ENCODE measurements at regions not wholly inside any gene's neighbourhood (a gene's known extent, or its start where the extent isn't known, plus 50 kb on each side); places are given as distances from the start of the nearest gene placed in this dataset.
"Not testable (repeated sequence)": the region's sequence is repeated elsewhere in the genome, so short reads cannot be mapped to it uniquely, and the experiment has no call there.

DNA sequence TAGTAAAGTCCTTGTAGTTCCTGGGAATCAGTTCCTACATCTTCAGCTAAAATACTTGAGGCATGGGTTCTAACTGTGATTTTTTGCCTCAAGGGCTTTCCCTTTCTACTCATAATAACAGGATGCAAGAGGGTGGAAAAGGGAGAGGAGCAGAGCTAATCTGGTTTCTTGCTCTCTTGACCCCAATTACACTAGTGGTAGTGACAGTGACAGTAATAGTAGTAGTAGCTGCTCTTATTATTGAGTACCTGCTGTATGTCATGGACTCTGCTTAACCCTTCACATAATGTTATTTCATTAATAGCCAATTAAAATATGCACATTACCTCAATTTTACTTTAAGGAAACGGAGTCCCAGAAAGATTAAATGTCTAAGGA, 214.8 kb upstream of the HNRNPA3 start:
- DNase-seq (ENCODE audit: extremely low spot score), result no peak
- ChIA-PET POLR2A (no interaction called here), CTCF (no interaction called here)
- no peak for TF ChIP-seq SP1 (IDR thresholded peaks at IDR 0.05)
- TF ChIP-seq SUZ12 (IDR thresholded peaks at IDR 0.05), result no peak
- TF ChIP-seq ARNT (IDR thresholded peaks at IDR 0.05), result no peak
- no peak for TF ChIP-seq L3MBTL2 (conservative IDR thresholded peaks at IDR 0.05)
- no peak for TF ChIP-seq ZNF384 (IDR thresholded peaks at IDR 0.05)
- no peak for TF ChIP-seq CTBP1 (IDR thresholded peaks at IDR 0.05; ENCODE audit: borderline replicate concordance)

GRCh38 chr2:176999301-176999700, 213.3 kb upstream of the HNRNPA3 start:
- ChIA-PET CTCF (no interaction called here), POLR2A (no interaction called here)
- no peak for TF ChIP-seq SP1 (IDR thresholded peaks at IDR 0.05)
- TF ChIP-seq ARNT (IDR thresholded peaks at IDR 0.05), result no peak
- no peak for TF ChIP-seq HDGF (IDR thresholded peaks at IDR 0.05; ENCODE audit: borderline replicate concordance)
- TF ChIP-seq FOXK2 (IDR thresholded peaks at IDR 0.05), result no peak
- TF ChIP-seq BHLHE40 (IDR thresholded peaks at IDR 0.05; ENCODE audit: borderline replicate concordance), result no peak
- TF ChIP-seq FOXA1 (IDR thresholded peaks at IDR 0.05), result no peak
- TF ChIP-seq LEF1 (IDR thresholded peaks at IDR 0.05; ENCODE audit: borderline replicate concordance), result no peak
- no peak for TF ChIP-seq FOXM1 (IDR thresholded peaks at IDR 0.05; ENCODE audit: borderline replicate concordance)
- TF ChIP-seq, protein P1, sequence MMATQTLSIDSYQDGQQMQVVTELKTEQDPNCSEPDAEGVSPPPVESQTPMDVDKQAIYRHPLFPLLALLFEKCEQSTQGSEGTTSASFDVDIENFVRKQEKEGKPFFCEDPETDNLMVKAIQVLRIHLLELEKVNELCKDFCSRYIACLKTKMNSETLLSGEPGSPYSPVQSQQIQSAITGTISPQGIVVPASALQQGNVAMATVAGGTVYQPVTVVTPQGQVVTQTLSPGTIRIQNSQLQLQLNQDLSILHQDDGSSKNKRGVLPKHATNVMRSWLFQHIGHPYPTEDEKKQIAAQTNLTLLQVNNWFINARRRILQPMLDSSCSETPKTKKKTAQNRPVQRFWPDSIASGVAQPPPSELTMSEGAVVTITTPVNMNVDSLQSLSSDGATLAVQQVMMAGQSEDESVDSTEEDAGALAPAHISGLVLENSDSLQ (IDR thresholded peaks at IDR 0.05), result no peak
- no peak for TF ChIP-seq ELF4 (IDR thresholded peaks at IDR 0.05)
- no peak for TF ChIP-seq L3MBTL2 (conservative IDR thresholded peaks at IDR 0.05)
- TF ChIP-seq SUZ12 (IDR thresholded peaks at IDR 0.05), result no peak
- TF ChIP-seq NFRKB (IDR thresholded peaks at IDR 0.05), result no peak
- no peak for TF ChIP-seq ZNF384 (IDR thresholded peaks at IDR 0.05)
- TF ChIP-seq CTBP1 (IDR thresholded peaks at IDR 0.05; ENCODE audit: borderline replicate concordance), result no peak
- TF ChIP-seq TARDBP (IDR thresholded peaks at IDR 0.05), result no peak
- DNase-seq (ENCODE audit: extremely low spot score), result no peak

DNA sequence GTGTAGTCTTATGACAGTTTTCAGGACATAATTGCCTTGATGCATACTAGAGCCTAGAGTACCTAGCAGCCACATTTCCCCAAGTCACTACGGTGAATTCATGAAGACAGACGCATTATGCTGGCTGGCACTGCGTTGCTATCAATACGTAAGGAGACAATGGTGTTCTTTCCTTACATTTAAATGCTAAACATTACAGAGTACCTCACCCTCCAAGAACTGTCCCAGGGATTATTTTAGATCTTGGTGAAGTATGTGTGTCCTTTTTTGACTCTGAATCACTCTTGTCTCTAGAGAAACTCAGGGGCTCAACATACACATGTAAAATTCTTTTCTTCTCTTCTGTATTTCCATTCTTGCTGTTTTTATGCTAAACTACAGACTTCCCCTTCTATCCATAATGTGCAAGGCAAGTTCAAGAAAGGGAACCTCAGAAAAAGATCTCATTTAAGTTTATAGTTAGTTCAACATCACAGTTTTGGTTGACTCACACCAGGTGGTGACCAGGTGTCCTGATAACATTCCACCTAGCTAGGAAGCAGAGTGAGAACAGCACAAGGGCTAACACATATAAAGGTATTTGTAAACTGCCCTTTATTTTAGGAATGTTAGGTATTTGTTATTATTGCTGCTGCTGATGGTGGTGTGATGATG, 212.4 kb upstream of the HNRNPA3 start:
- POLR2A ChIA-PET, result no interaction called here
- CTCF ChIA-PET, result interaction anchor here (0.6 kb wide), 1 partner anchor 149 kb away, joined by 3 read pairs; no protein-coding TSS in a partner anchor
- DNase-seq (ENCODE audit: extremely low spot score), result no peak
- TF ChIP-seq L3MBTL2 (conservative IDR thresholded peaks at IDR 0.05) (no peak), NFRKB (IDR thresholded peaks at IDR 0.05) (no peak), ELF4 (IDR thresholded peaks at IDR 0.05) (no peak), TARDBP (IDR thresholded peaks at IDR 0.05) (no peak), ZNF384 (IDR thresholded peaks at IDR 0.05) (no peak), HDGF (IDR thresholded peaks at IDR 0.05; ENCODE audit: borderline replicate concordance) (no peak), BHLHE40 (IDR thresholded peaks at IDR 0.05; ENCODE audit: borderline replicate concordance) (no peak), FOXA1 (IDR thresholded peaks at IDR 0.05) (no peak), SUZ12 (IDR thresholded peaks at IDR 0.05) (no peak), FOXK2 (IDR thresholded peaks at IDR 0.05) (no peak), CTBP1 (IDR thresholded peaks at IDR 0.05; ENCODE audit: borderline replicate concordance) (no peak), SP1 (IDR thresholded peaks at IDR 0.05) (no peak), ARNT (IDR thresholded peaks at IDR 0.05) (no peak), LEF1 (IDR thresholded peaks at IDR 0.05; ENCODE audit: borderline replicate concordance) (no peak), FOXM1 (IDR thresholded peaks at IDR 0.05; ENCODE audit: borderline replicate concordance) (no peak)
- TF ChIP-seq, protein P1 (IDR thresholded peaks at IDR 0.05), result no peak

GRCh38 chr2:177000715-177001072, 211.9 kb upstream of the HNRNPA3 start:
- TF ChIP-seq ZNF384 (IDR thresholded peaks at IDR 0.05), result no peak
- TF ChIP-seq ELF4 (IDR thresholded peaks at IDR 0.05), result no peak
- TF ChIP-seq L3MBTL2 (conservative IDR thresholded peaks at IDR 0.05), result no peak
- no peak for TF ChIP-seq ARNT (IDR thresholded peaks at IDR 0.05)
- TF ChIP-seq HDGF (IDR thresholded peaks at IDR 0.05; ENCODE audit: borderline replicate concordance), result no peak
- no peak for TF ChIP-seq NFRKB (IDR thresholded peaks at IDR 0.05)
- CTCF ChIA-PET, result interaction anchor here (0.6 kb wide), 1 partner anchor 148 kb away, joined by 3 read pairs; no protein-coding TSS in a partner anchor
- DNase-seq (ENCODE audit: extremely low spot score), result no peak
- POLR2A ChIA-PET, result no interaction called here

DNA sequence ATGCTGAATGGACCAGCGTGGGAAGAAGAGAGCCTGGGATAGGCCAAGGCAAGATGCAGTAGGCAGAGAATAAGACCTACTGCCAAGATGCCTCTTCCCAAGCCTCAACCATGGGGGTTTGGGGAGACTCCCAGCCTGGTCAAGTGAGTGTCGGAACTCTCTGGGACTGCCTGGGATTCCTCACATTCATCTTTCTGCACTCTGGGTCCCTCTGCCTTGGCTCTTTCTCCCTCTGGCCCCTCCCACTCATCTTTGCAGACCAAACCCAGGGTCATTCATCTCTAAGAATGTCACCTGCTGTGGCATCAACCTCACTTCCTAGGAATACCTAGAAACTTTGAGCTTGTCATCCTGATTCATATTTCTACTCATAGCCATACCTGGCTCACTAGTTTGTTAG, 211.3 kb upstream of the HNRNPA3 start:
- TF ChIP-seq, protein P1 (IDR thresholded peaks at IDR 0.05), result no peak
- no peak for TF ChIP-seq L3MBTL2 (conservative IDR thresholded peaks at IDR 0.05)
- no peak for TF ChIP-seq LEF1 (IDR thresholded peaks at IDR 0.05; ENCODE audit: borderline replicate concordance)
- TF ChIP-seq TARDBP (IDR thresholded peaks at IDR 0.05), result no peak
- no peak for TF ChIP-seq ELF4 (IDR thresholded peaks at IDR 0.05)
- TF ChIP-seq CTBP1 (IDR thresholded peaks at IDR 0.05; ENCODE audit: borderline replicate concordance), result no peak
- no peak for TF ChIP-seq ZNF384 (IDR thresholded peaks at IDR 0.05)
- no peak for TF ChIP-seq BHLHE40 (IDR thresholded peaks at IDR 0.05; ENCODE audit: borderline replicate concordance)
- no peak for TF ChIP-seq ARNT (IDR thresholded peaks at IDR 0.05)
- no peak for TF ChIP-seq FOXA1 (IDR thresholded peaks at IDR 0.05)
- no peak for TF ChIP-seq SP1 (IDR thresholded peaks at IDR 0.05)
- ChIA-PET POLR2A (no interaction called here), CTCF (no interaction called here)
- no peak for DNase-seq (ENCODE audit: extremely low spot score)

DNA sequence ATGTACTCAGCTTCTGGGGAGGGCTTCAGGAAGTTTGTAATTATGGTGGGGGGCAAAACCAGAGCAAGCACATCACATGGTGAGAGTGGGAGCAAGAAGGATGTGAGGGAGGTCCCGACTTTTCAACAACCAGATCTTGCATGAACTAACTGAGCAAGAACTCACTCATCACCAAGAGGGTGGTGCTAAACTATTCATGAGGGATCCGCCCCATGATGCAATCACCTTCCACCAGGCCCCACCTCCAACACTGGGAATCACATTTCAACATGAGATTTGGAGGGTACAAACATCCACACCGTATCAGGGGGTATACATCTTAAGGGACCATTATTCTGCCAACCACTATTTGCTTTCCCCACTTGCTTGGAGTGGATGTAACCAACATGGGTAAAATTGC, 209.6 kb upstream of the HNRNPA3 start:
- no peak for DNase-seq (ENCODE audit: extremely low spot score)
- CTCF ChIA-PET, result no interaction called here
- POLR2A ChIA-PET, result no interaction called here
- TF ChIP-seq ARNT (IDR thresholded peaks at IDR 0.05), result no peak
- no peak for TF ChIP-seq CTBP1 (IDR thresholded peaks at IDR 0.05; ENCODE audit: borderline replicate concordance)
- TF ChIP-seq ZNF384 (IDR thresholded peaks at IDR 0.05), result no peak
- no peak for TF ChIP-seq FOXA1 (IDR thresholded peaks at IDR 0.05)
- TF ChIP-seq, protein P1 (IDR thresholded peaks at IDR 0.05), result no peak
- TF ChIP-seq NFRKB (IDR thresholded peaks at IDR 0.05), result no peak
- no peak for TF ChIP-seq L3MBTL2 (conservative IDR thresholded peaks at IDR 0.05)
- TF ChIP-seq SUZ12 (IDR thresholded peaks at IDR 0.05), result no peak
- TF ChIP-seq ELF4 (IDR thresholded peaks at IDR 0.05), result no peak
- TF ChIP-seq LEF1 (IDR thresholded peaks at IDR 0.05; ENCODE audit: borderline replicate concordance), result no peak
- no peak for TF ChIP-seq TARDBP (IDR thresholded peaks at IDR 0.05)
- TF ChIP-seq SP1 (IDR thresholded peaks at IDR 0.05), result no peak

- POLR2A ChIA-PET; CTCF ChIA-PET; DNase-seq (ENCODE audit: extremely low spot score): not testable (repeated sequence)
Measured at GRCh38 chr2:177007726-177008125, 204.9 kb upstream of the HNRNPA3 start.

DNA sequence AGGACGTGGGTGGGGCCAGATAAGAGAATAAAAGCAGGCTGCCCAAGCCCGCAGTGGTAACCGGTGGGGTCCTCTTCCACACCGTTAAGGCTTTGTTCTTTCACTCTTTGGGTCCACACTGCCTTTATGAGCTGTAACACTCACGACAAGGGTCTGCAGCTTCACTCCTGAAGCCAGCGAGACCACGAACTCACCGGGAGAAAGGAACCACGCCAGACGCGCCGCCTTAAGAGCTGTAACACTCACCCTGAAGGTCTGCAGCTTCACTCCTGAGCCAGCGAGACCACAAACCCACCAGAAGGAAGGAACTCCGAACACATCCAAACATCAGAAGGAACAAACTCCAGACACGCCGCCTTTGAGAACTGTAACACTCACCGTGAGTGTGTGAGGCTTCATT, 203.9 kb upstream of the HNRNPA3 start:
- CTCF ChIA-PET; POLR2A ChIA-PET; DNase-seq (ENCODE audit: extremely low spot score): not testable (repeated sequence)

Data from HEK293T (cell line).